ENCODE measurements at regions not wholly inside any gene's neighbourhood (a gene's known extent, or its start where the extent isn't known, plus 50 kb on each side); places are given as distances from the start of the nearest gene placed in this dataset.
"Not testable (repeated sequence)": the region's sequence is repeated elsewhere in the genome, so short reads cannot be mapped to it uniquely, and the experiment has no call there.

- no peak overlapping the region for H3K4me2 ChIP-seq (ENCODE audit: low read length)
- no peaks in the 10 kb centered on the region for H3K27me3 ChIP-seq (ENCODE audit: control insufficient read depth, insufficient read depth, low read length)
- no peak overlapping the region for H3K4me3 ChIP-seq (ENCODE audit: low read length)
- H3K4me1 ChIP-seq (ENCODE audit: control insufficient read depth, insufficient read depth, low read length): no peaks in the 10 kb centered on the region
- H3K9ac ChIP-seq (ENCODE audit: low read depth, low read length): no peak overlapping the region
- H3K9me3 ChIP-seq (replicated peaks; ENCODE audit: low read length): no peaks in the 10 kb centered on the region
- no peaks in the 10 kb centered on the region for H3K36me3 ChIP-seq (ENCODE audit: insufficient read depth, low read length)
These were observed 326.4 kb downstream of the DCHS2 start for GRCh38 chr4:154164931-154165839.

GRCh38 chr4:154160519-154161301, 330.9 kb downstream of the DCHS2 start:
- Histone ChIP-seq H3K9me3 (replicated peaks; ENCODE audit: low read length) (no peaks in the 10 kb centered on the region), H3K4me2 (ENCODE audit: low read length) (no peak overlapping the region), H3K4me3 (ENCODE audit: low read length) (no peak overlapping the region), H3K4me1 (ENCODE audit: control insufficient read depth, insufficient read depth, low read length) (no peaks in the 10 kb centered on the region), H3K36me3 (ENCODE audit: insufficient read depth, low read length) (no peaks in the 10 kb centered on the region), H3K9ac (ENCODE audit: low read depth, low read length) (no peak overlapping the region), H3K27me3 (ENCODE audit: control insufficient read depth, insufficient read depth, low read length) (no peaks in the 10 kb centered on the region)

GRCh38 chr4:154158361-154159155, 333.0 kb downstream of the DCHS2 start:
- H3K9me3 ChIP-seq (replicated peaks; ENCODE audit: low read length): no peaks in the 10 kb centered on the region
- H3K27me3 ChIP-seq (ENCODE audit: control insufficient read depth, insufficient read depth, low read length): no peaks in the 10 kb centered on the region
- H3K4me2 ChIP-seq (ENCODE audit: low read length): no peak overlapping the region
- H3K4me3 ChIP-seq (ENCODE audit: low read length): no peak overlapping the region
- no peaks in the 10 kb centered on the region for H3K36me3 ChIP-seq (ENCODE audit: insufficient read depth, low read length)
- no peaks in the 10 kb centered on the region for H3K4me1 ChIP-seq (ENCODE audit: control insufficient read depth, insufficient read depth, low read length)
- no peak overlapping the region for H3K9ac ChIP-seq (ENCODE audit: low read depth, low read length)

- no peak overlapping the region for H3K4me2 ChIP-seq (ENCODE audit: low read length)
- H3K9ac ChIP-seq (ENCODE audit: low read depth, low read length): no peak overlapping the region
- no peaks in the 10 kb centered on the region for H3K9me3 ChIP-seq (replicated peaks; ENCODE audit: low read length)
- H3K4me3 ChIP-seq (ENCODE audit: low read length): no peak overlapping the region
- H3K36me3 ChIP-seq (ENCODE audit: insufficient read depth, low read length): no peaks in the 10 kb centered on the region
- no peaks in the 10 kb centered on the region for H3K27me3 ChIP-seq (ENCODE audit: control insufficient read depth, insufficient read depth, low read length)
- no peaks in the 10 kb centered on the region for H3K4me1 ChIP-seq (ENCODE audit: control insufficient read depth, insufficient read depth, low read length)
These were observed 339.1 kb downstream of the DCHS2 start for GRCh38 chr4:154152546-154152945.

- H3K4me1 ChIP-seq (ENCODE audit: control insufficient read depth, insufficient read depth, low read length); H3K4me3 ChIP-seq (ENCODE audit: low read length): not testable (repeated sequence)
These were observed 342.4 kb downstream of the DCHS2 start for GRCh38 chr4:154149236-154149635.

GRCh38 chr4:154143720-154144119, 347.9 kb downstream of the DCHS2 start:
- no peak overlapping the region for H3K9ac ChIP-seq (ENCODE audit: low read depth, low read length)
- no peaks in the 10 kb centered on the region for H3K9me3 ChIP-seq (replicated peaks; ENCODE audit: low read length)
- H3K4me3 ChIP-seq (ENCODE audit: low read length): no peak overlapping the region
- H3K4me2 ChIP-seq (ENCODE audit: low read length): no peak overlapping the region
- no peaks in the 10 kb centered on the region for H3K27me3 ChIP-seq (ENCODE audit: control insufficient read depth, insufficient read depth, low read length)
- H3K4me1 ChIP-seq (ENCODE audit: control insufficient read depth, insufficient read depth, low read length): no peaks in the 10 kb centered on the region
- no peaks in the 10 kb centered on the region for H3K36me3 ChIP-seq (ENCODE audit: insufficient read depth, low read length)

More at GRCh38 chr4:154149236-154149635, 342.4 kb downstream of the DCHS2 start:
- not testable (repeated sequence) for H3K9ac ChIP-seq (ENCODE audit: low read depth, low read length); H3K4me2 ChIP-seq (ENCODE audit: low read length); H3K9me3 ChIP-seq (replicated peaks; ENCODE audit: low read length); H3K36me3 ChIP-seq (ENCODE audit: insufficient read depth, low read length); H3K27me3 ChIP-seq (ENCODE audit: control insufficient read depth, insufficient read depth, low read length)

- Histone ChIP-seq H3K9me3 (replicated peaks; ENCODE audit: low read length) (no peaks in the 10 kb centered on the region), H3K27me3 (ENCODE audit: control insufficient read depth, insufficient read depth, low read length) (no peaks in the 10 kb centered on the region), H3K4me2 (ENCODE audit: low read length) (no peak overlapping the region), H3K4me3 (ENCODE audit: low read length) (no peak overlapping the region), H3K4me1 (ENCODE audit: control insufficient read depth, insufficient read depth, low read length) (no peaks in the 10 kb centered on the region), H3K9ac (ENCODE audit: low read depth, low read length) (no peak overlapping the region), H3K36me3 (ENCODE audit: insufficient read depth, low read length) (no peaks in the 10 kb centered on the region)
These were observed 348.9 kb downstream of the DCHS2 start for GRCh38 chr4:154142664-154143063.

- Histone ChIP-seq H3K36me3 (ENCODE audit: insufficient read depth, low read length) (no peaks in the 10 kb centered on the region), H3K4me2 (ENCODE audit: low read length) (no peak overlapping the region), H3K9ac (ENCODE audit: low read depth, low read length) (no peak overlapping the region), H3K27me3 (ENCODE audit: control insufficient read depth, insufficient read depth, low read length) (no peaks in the 10 kb centered on the region), H3K4me1 (ENCODE audit: control insufficient read depth, insufficient read depth, low read length) (no peaks in the 10 kb centered on the region), H3K9me3 (replicated peaks; ENCODE audit: low read length) (no peaks in the 10 kb centered on the region), H3K4me3 (ENCODE audit: low read length) (no peak overlapping the region)
These were observed 350.7 kb downstream of the DCHS2 start for GRCh38 chr4:154140869-154141268.

GRCh38 chr4:154137320-154137905, 348.5 kb upstream of the SFRP2 start:
- Histone ChIP-seq H3K4me2 (ENCODE audit: low read length) (no peak overlapping the region), H3K4me1 (ENCODE audit: control insufficient read depth, insufficient read depth, low read length) (no peaks in the 10 kb centered on the region), H3K9me3 (replicated peaks; ENCODE audit: low read length) (peaks cover 4% of the 10 kb centered on the region), H3K27me3 (ENCODE audit: control insufficient read depth, insufficient read depth, low read length) (no peaks in the 10 kb centered on the region), H3K4me3 (ENCODE audit: low read length) (no peak overlapping the region), H3K36me3 (ENCODE audit: insufficient read depth, low read length) (no peaks in the 10 kb centered on the region), H3K9ac (ENCODE audit: low read depth, low read length) (no peak overlapping the region)

GRCh38 chr4:154135576-154135975, 346.7 kb upstream of the SFRP2 start:
- H3K4me2 ChIP-seq (ENCODE audit: low read length): no peak overlapping the region
- peaks cover 4% of the 10 kb centered on the region for H3K9me3 ChIP-seq (replicated peaks; ENCODE audit: low read length)
- no peaks in the 10 kb centered on the region for H3K27me3 ChIP-seq (ENCODE audit: control insufficient read depth, insufficient read depth, low read length)
- H3K4me3 ChIP-seq (ENCODE audit: low read length): no peak overlapping the region
- no peak overlapping the region for H3K9ac ChIP-seq (ENCODE audit: low read depth, low read length)
- H3K36me3 ChIP-seq (ENCODE audit: insufficient read depth, low read length): no peaks in the 10 kb centered on the region
- no peaks in the 10 kb centered on the region for H3K4me1 ChIP-seq (ENCODE audit: control insufficient read depth, insufficient read depth, low read length)

GRCh38 chr4:154132406-154132805, 343.5 kb upstream of the SFRP2 start:
- no peaks in the 10 kb centered on the region for H3K36me3 ChIP-seq (ENCODE audit: insufficient read depth, low read length)
- H3K27me3 ChIP-seq (ENCODE audit: control insufficient read depth, insufficient read depth, low read length): no peaks in the 10 kb centered on the region
- H3K4me2 ChIP-seq (ENCODE audit: low read length): no peak overlapping the region

More at GRCh38 chr4:154132406-154132805, 343.5 kb upstream of the SFRP2 start:
- Histone ChIP-seq H3K4me1 (ENCODE audit: control insufficient read depth, insufficient read depth, low read length) (no peaks in the 10 kb centered on the region), H3K9ac (ENCODE audit: low read depth, low read length) (no peak overlapping the region), H3K4me3 (ENCODE audit: low read length) (no peak overlapping the region), H3K9me3 (replicated peaks; ENCODE audit: low read length) (peaks cover 4% of the 10 kb centered on the region)
